KG1 (cell line): ENCODE measurements at regions not wholly inside any gene's neighbourhood (a gene's known extent, or its start where the extent isn't known, plus 50 kb on each side); places are given as distances from the start of the nearest gene placed in this dataset.

Experiments
- DNase-seq: peaks from one replicate; lab custom pipeline; 2025; lab: John Stamatoyannopoulos, UW

DNA sequence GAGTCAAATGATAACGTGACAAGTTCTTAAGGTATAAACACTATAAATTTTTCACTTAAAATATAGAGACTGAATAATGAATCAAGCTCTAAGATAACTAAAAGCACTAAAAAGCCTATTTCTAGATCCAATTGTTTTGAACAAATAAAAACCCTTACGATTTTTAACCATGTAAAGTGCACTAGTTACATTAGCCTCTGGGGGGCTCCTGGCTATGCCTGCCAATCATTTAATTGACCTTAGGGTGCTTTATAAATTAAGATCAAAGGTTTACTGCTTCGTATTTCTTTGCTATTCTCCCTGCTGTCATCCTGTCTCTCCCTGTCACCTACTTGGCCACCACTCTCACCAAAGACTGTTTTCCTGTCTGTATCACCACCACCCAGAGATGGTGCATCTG, 133.4 kb downstream of the ESM1 start:
- no peak for DNase-seq

DNA sequence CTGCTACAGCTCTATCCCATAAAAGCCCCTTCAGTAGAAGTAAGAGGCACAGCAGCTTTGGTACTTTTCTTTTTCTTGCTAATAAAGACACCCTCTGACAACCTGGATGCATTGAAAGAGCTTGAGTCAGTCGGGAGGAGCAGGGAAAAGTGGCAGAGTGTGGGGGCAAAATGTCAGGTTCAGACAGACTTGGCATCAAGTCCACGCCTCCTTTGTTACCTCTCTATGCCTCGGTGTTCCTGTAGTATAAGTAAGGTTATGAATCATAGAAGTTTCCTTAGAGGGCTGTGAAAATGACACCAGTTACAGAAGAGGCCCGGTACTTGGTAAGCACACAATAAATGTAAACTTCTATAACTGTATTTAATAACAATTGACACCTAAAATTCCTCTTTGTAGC, 133.9 kb downstream of the ESM1 start:
- no peak for DNase-seq

DNA sequence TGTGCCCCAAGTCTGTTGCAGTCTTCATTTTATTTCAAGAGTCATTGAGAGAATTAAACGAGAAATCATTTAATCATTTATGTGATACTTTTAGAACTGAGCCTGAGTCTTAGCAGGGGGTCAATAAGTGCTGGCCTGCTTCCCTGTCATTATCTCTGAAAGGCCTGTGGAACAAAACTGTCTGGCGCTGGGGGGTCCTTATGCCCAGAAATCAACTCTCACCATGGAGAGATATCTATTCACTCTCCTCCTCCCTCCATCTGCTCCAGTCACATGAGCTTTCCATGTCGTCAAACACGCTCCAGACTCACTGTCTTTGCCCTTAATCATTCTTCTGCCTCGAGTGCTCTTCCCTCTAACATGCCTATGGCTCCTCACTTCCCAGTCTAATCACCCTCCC, 136.8 kb downstream of the ESM1 start:
- DNase-seq, result no peak

DNA sequence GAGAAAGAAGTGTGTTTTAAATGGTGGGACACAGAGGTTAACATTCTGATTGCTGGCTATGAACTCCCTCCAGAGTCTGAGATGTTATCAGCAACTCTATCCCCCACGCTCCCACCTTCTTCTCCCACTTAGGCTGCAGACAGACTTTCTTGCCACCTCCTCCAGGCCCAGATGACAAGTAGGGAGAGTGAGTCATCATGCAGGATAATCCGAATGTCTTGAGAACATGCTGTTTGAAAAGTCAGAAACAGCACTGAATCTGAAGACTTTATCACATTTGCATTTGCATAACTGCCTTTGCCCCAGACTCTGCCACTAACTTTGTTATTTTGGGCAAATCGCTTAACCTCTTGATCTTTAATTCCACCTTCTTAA, 139.8 kb downstream of the ESM1 start:
- no peak for DNase-seq

DNA sequence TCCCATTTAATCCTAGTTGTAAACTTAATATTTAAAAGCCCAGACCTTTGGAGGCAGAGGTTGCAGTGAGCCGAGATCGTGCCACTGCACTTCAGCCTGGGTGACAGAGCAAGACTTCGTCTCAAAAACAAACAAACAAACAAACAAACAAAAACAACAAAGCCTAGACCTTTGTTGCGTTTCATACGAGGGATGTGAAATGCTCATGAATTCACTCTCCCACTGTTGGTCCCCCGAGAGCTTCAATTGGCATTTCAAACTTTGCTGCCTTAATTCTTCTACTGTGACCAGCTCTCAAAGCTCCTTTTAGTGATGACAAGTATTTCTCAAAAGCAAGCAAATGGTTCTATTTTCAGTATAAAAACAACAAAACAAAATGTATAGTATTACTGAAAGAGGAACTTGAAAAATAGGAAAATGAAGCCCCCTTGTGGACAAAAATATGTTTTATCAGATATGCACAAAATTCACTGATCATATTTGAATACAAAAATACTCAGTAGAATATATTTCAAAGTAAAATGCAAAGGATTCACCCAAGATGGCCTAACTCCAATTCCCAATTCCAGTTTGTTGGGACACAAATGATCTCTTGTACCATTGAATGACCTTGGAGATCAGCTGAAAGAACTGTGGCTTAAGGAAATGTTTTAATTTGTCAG, 140.4 kb downstream of the ESM1 start:
- DNase-seq, result peak; percentile 62

DNA sequence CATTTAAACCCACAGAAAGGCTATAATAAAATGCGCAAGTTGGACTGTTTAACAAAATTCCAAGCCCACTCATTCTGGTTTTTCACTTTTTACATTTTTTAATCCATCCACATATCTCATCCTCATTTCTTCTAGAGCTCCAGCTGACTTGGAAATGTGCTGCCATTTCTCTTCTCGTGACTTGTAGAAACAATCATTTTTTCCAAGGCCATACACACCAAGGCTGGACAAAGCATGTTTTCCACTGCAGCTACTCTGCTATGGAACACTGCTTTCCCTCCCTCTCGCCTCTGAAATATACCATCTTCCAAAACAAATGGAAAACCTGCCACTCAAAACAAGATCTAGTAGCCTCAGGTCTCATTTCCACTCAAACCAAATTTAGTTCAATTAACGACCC, 141.1 kb downstream of the ESM1 start:
- DNase-seq, result no peak

DNA sequence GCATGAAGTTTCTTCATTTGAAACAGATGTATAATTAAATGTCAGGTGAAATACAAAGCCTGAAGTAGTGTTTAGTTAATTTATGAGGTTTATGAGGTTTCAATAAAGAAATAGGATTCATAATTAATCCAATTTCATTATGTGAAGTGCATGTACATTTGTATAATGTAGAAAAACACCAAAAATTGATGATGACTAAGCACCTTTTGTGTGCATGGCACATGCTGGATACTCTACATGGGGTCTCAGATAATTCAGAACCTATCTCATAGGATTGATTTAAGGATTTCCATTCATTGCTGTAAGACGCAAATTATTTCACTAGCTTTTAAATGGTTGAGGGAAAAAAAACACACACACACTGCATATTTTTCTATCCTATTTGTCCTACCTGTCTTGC, 143.9 kb downstream of the ESM1 start:
- no peak for DNase-seq

DNA sequence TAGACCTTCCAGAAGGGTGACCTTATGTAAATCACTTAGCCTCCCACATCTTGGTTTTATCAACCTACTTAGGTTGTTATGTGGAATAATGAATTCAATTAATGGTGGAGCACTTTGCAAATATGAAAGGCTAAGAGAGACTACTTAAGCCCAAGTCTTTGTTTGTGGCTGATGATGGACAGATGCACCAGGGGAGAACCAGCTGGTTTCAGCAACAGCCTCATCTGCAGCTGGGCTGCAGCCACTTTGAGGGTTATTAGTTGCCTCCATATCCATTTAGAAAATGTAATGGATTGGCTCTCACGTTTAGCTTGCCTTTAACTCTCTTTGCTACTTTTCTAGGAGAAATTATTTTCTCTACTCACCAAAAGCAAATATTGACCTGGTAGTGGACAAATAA, 146.6 kb downstream of the ESM1 start:
- DNase-seq, result no peak

DNA sequence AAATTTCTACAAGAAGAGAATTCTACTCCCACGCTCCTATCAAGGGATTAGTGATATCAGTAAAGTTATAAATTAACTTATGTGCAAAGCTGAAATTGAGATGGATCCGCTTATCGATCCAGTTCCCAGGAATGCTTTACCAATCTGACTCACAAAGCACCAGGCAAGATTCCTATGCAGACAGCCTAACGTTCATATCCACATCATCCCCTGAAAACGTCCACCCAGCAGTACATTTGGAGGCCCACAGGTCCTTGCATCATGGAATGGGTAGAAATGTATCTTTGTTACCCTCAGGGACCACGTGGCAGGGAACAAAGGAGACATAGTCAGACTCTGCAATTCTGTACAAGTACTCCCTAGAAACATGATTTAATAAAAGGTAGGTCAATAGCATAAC, 147.4 kb downstream of the ESM1 start:
- DNase-seq, result no peak

DNA sequence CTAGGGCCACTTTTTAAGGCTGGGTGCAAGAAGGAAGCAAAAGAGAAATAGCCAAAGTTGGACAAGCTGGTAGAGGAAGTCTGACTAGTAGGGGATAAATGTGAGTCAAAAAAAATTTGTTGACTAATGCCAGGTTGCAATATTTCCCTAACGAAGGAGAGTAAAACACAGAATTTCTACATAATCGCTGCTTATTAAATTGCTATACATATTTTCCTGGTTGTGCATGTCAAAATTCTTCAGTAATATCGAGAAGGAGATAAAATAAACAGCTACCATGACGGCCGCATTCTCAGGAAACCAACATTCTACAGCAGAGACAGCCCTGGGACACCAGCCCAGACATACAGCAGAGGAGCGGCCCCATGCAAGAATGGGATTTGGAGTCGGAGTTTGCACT, 148.3 kb downstream of the ESM1 start:
- DNase-seq, result no peak

DNA sequence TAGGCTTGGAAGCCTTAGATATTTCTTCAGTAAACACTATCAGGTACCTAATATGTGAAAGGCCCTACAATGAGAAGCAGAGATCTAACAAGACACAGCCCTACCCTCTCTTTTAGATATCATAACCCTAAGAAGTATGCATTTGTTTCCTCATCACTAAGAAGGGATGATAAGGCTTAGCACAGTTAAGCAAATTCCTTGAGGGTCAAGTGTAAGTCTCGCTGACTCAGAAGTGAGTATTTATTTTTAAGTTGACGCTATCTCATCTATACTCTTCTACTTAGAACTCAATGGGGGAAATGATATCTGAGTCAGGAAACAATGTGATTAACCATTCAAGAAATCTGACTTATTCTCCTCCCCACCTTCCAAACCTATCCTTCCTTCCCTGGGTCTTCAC, 149.7 kb downstream of the ESM1 start:
- DNase-seq, result no peak

DNA sequence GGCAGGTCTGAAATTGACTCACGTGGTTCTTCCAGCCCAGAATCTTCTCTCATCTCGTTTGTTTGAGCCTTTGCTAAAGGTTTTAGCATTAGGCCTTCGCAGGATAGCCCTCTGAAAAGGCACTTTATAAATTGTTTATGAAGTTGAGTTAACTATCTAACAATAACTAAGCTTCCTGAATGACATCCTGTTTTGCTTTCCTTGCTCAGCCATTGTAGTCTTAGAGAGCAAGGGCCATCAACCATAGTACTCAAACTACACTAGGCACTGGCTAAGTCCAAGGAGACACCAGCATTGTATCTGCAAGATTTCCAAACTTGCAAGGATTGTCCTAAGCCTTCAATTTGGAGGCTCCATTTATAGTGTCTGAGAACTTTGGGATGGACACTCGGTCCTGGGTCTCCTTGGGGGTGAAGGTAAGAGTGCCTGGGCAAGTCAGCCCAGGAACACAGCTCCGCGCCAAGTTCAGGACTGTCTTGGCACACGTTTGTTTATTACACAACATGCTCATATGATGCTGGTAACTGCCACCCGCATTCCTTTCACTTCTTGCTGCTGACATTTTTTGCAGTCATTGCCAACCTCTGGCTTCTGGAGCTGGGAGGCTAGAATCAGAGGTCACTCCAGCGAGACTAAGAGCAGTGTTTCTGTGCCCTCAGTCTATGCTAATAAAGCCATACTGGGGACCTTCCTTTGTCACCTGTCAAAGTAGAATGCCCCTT, 151.1 kb downstream of the ESM1 start:
- no peak for DNase-seq

DNA sequence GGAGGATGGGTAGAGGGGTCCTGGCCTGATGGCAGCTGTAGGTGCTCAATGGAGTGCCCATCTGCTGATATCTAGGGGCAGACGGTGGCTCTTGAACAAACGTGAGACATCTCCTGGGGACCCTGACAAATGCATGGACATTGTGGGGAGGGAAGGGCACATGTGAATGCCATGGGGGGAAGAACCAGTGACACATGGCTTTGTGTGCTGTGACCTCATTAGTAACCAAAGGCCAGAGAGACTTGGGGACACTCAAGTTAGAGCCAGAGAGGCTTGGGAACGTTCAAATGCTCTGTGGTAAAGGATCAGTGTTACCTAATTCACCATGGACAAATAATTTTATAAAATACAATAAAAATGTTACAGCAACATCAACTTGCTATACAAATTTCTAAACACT, 151.8 kb downstream of the ESM1 start:
- no peak for DNase-seq

DNA sequence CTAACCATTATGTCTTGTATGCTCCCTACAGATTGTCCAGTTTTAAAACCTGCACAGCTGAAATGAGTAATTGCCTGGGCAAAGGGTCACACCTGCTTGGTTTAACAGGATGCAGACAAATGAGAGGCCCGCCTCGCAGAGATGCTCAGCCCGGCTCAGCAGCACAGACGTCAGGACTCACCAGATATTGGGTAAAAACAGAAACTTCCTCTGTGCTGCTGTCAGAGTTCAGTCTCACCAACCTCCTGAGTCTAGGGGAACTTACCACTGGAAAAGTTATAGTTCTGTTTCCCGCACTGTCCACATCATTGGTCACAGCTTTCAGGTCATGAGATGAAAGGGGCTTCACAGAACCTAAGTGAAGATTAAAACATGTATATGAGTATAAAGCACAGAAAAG, 152.5 kb downstream of the ESM1 start:
- no peak for DNase-seq

DNA sequence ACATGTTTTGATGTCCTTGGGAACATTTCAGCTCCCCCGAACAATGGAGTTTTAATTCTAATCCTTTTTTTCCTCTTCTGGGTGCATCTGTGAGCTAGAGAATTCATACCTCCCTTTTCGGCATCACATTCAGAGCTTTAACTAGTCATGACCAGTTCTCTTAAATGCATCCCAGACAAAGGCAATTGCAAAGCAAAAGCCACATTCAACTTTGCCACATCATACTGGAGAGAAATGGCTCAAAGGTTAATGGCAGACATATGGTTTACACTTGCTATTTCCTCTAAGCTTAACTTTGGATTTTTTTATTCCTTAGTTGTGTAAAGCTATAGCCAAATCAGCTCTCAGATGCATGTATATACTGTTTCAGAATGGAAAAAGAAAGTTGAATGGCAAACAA, 153.3 kb downstream of the ESM1 start:
- no peak for DNase-seq

DNA sequence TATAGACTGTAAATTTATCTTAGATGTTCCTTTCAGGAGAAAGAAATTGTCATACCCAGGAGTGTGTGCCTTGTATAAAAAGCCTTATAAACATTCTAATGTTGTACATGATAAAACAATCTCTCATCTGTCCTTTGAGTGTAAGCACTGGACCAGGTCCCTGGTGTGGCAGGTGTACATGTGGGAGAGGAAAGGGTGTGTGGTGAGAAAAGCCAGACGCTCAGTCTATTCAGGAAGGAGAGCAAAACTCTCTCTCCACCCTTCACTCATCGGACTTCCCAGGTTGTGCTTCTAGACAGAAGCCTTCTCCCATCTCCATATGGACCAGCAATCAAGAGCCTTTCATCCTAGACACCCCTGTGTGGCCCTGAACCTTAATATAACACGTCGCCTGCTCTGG, 154.2 kb downstream of the ESM1 start:
- DNase-seq, result no peak

DNA sequence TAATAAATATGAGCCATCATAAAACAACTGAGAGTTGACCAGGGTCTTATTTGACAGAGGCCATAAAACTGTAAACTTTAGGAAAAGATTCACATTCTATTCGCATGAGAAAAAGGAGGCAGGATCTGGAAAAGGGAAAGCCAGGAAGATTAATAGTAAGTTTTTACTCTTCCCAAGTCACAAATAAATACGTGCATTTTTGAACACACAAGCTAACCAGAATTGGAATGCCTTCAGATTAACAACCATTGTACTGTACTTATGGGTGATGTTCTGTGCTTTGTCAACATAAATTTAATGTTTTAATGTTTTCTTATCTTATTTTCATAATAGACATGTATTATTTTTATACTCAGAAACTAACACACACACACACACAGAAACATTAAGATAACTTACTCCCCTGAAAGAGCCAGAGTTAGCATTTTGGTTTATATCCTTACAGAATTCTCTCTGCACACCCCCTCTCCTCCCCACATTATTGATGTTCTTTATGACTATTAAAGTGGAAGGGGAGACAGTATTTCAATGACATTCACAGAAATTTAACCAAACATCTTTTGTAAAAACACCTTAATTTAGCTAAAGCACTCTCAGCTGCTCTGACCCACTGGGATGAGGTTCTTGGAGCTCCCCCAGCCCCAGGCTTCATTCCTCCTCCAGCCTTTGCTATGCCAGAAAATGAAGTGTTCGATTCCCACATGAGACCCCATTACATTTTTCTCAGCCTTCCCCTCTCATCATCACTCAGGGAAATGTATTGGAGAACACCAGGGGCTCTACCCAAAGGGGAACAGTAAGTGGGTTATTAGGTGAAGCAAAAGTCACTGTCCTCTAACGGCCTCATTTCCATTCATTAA, 155.5 kb downstream of the ESM1 start:
- DNase-seq, result no peak

DNA sequence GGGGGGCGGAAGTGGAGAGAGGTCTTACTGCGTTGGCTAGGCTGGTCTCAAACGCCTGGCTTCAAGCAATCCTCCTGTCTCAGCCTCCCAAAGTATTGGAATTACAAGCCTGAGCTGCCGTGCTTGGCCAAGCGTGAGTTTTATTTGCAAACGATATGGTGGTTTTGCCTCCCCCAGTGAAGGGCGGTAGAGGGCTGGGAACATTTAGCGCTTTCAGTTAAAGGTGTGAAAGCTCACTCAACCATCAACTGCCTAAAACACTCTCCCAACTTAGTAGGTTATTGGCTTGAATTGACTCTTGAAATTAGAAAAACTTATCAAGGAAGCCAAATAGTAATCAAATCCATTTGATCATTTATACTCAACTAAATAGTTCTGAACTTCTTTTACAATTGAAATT, 156.3 kb downstream of the ESM1 start:
- DNase-seq, result no peak

DNA sequence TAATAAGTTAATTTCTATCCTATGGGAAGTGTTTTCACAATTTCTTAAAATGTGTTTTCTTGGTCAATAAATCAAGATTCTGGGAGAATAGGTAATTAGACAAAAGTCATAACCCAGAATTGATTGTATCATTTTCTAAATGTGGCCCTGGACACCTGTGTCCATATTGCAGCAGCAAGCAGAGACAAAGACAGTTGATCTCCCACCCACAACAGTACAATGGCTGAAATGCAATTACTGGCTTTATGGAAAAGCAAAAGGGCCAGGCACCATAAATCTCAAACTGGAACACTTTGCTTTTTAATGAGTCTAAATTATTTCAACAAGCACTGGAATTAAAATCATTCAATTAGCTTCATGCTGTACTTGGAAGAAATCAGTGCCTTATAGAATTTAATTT, 157.2 kb downstream of the ESM1 start:
- no peak for DNase-seq

DNA sequence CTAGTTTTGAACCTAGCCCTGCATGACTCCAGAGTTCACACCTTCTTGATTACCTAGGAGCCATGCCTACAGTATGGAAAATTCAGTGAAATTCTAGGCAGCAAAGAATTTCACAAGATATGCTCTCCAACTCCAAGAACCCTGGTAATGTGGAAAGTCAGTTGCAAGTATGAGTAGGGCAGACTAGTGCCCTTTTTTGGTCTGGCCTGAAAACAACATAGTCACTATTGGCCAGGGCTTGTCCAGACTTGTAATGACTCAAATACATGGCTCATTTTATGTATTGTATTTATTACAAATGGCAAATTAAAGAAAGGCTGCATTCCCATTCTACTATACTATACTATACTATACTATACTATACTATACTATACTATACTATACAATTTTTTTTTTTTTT, 160.4 kb downstream of the ESM1 start:
- no peak for DNase-seq

DNA sequence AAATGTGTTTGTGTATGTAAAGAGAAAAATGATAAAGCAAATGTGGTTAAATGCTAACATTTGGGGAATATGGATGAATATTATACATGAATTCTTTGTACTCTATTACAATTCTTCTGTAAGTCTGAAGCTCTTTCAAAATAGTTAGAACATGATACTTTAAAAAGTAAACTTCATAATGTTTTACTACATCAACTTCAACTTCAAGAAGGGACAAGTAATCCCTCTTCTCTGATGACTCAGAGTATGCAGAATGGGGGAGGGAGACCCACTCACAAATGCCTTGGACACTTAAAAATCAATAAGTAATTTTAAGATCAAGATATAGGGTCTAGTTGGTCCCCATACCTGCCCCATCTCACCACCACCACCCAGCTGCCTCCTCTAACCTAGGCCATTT, 162.4 kb downstream of the ESM1 start:
- DNase-seq, result no peak

DNA sequence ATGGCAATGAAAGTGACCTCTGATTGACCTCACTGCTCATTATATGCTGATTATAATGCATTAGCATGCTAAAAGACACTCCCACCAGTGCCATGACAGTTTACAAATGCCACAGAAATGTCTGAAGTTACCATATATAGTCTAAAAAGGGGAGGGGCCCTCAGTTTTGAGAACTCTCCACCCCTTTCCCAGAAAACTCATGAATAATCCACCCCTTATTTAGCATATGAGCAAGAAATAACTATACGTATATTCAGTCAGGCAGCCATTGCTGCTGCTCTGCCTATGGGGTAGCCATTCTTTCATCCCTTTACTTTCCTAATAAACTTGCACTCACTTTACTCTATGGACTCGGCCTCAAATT, 163.1 kb downstream of the ESM1 start:
- DNase-seq, result no peak
